Mesenchymal stem cell (in vitro differentiated cells and primary cell): ENCODE measurements at regions not wholly inside any gene's neighbourhood (a gene's known extent, or its start where the extent isn't known, plus 50 kb on each side); places are given as distances from the start of the nearest gene placed in this dataset.
"Not testable (repeated sequence)": the region's sequence is repeated elsewhere in the genome, so short reads cannot be mapped to it uniquely, and the experiment has no call there.

ENCODE experiments used
- DNase-seq: peaks from one replicate; pipeline ENCODE4 v3.0.0-alpha.2; 2013
- H2AFZ ChIP-seq: one replicate; pipeline ENCODE4 v1.6.1; 2013; ENCODE audit warnings: low read depth, mild to moderate bottlenecking, control low read depth, inconsistent platforms, low read length, moderate library complexity
- H2AK5ac ChIP-seq: 2 replicates; pipeline ENCODE4 v1.6.1; 2013; ENCODE audit warnings: low read length, moderate library complexity, mild to moderate bottlenecking, inconsistent platforms; ENCODE audit not compliant: severe bottlenecking
- H2BK120ac ChIP-seq: one replicate; pipeline ENCODE4 v1.6.1; 2013; ENCODE audit warnings: low read depth, mild to moderate bottlenecking, inconsistent platforms, low read length, moderate library complexity
- H2BK12ac ChIP-seq, 2 experiments: one replicate each; pipeline ENCODE4 v1.6.1; 2013; ENCODE audit warnings: inconsistent platforms in 2 of 2, low read length in 2 of 2, mild to moderate bottlenecking in 2 of 2, moderate library complexity in 2 of 2, control low read depth in 1 of 2
- H2BK15ac ChIP-seq: one replicate; pipeline ENCODE4 v1.6.1; 2013; ENCODE audit warnings: mild to moderate bottlenecking, low read depth, inconsistent platforms; ENCODE audit not compliant: poor library complexity, severe bottlenecking
- H2BK5ac ChIP-seq: 2 replicates; pipeline ENCODE4 v1.6.1; 2013; ENCODE audit warnings: low read depth, mild to moderate bottlenecking, low read length, control low read depth, inconsistent platforms; ENCODE audit not compliant: poor library complexity, severe bottlenecking
- H3K14ac ChIP-seq, 2 experiments: one replicate each; pipeline ENCODE4 v1.6.1; 2013; ENCODE audit warnings: inconsistent platforms in 2 of 2, low read length in 2 of 2, control low read depth in 1 of 2, mild to moderate bottlenecking in 1 of 2, moderate library complexity in 1 of 2
- H3K18ac ChIP-seq, 2 experiments: one replicate each; pipeline ENCODE4 v1.6.1; 2013; ENCODE audit warnings: inconsistent platforms in 2 of 2, low read length in 2 of 2, control low read depth in 1 of 2, low read depth in 1 of 2, mild to moderate bottlenecking in 1 of 2
- H3K23ac ChIP-seq, 2 experiments: one replicate each; pipeline ENCODE4 v1.6.1; 2013; ENCODE audit warnings: inconsistent platforms in 2 of 2, low read length in 2 of 2, mild to moderate bottlenecking in 2 of 2, moderate library complexity in 2 of 2, control low read depth in 1 of 2
- H3K27ac ChIP-seq: 2 replicates; pipeline ENCODE4 v1.5.1; 2013; ENCODE audit warnings: mild to moderate bottlenecking, moderate library complexity, low read length, control low read depth, inconsistent platforms; ENCODE audit not compliant: poor library complexity, severe bottlenecking
- H3K27me3 ChIP-seq, 2 experiments: 2 replicates each; pipeline versions ENCODE4 v1.6.1 to v1.7.0; 2013; ENCODE audit warnings: low read length in 2 of 2, mild to moderate bottlenecking in 2 of 2, moderate library complexity in 2 of 2, control low read depth in 1 of 2, inconsistent platforms in 1 of 2; ENCODE audit not compliant: control insufficient read depth in 1 of 2, insufficient read depth in 1 of 2
- H3K36me3 ChIP-seq, 2 experiments: 2 replicates each; pipeline versions ENCODE4 v1.6.1 to v1.7.0; 2013; ENCODE audit warnings: low read length in 2 of 2, control low read depth in 1 of 2, inconsistent platforms in 1 of 2, low read depth in 1 of 2, mild to moderate bottlenecking in 1 of 2; ENCODE audit not compliant: insufficient read depth in 2 of 2, control insufficient read depth in 1 of 2
- H3K4ac ChIP-seq, 2 experiments: one replicate each; pipeline ENCODE4 v1.6.1; 2013; ENCODE audit warnings: inconsistent platforms in 2 of 2, low read length in 2 of 2, mild to moderate bottlenecking in 2 of 2, moderate library complexity in 2 of 2, control low read depth in 1 of 2, low read depth in 1 of 2
- H3K4me1 ChIP-seq: 2 replicates; pipeline ENCODE4 v1.6.1; 2013; ENCODE audit warnings: low read depth, low read length, control low read depth; ENCODE audit not compliant: control insufficient read depth, insufficient read depth
- H3K4me2 ChIP-seq: 2 replicates; pipeline ENCODE4 v1.6.1; 2013; ENCODE audit warnings: low read length, mild to moderate bottlenecking, inconsistent platforms; ENCODE audit not compliant: poor library complexity, severe bottlenecking
- H3K4me3 ChIP-seq, 2 experiments: 2 replicates each; pipeline versions ENCODE4 v1.5.1 to v1.7.0; 2013; ENCODE audit warnings: low read length in 2 of 2, mild to moderate bottlenecking in 2 of 2, control low read depth in 1 of 2, low read depth in 1 of 2; ENCODE audit not compliant: insufficient read depth in 1 of 2
- H3K79me1 ChIP-seq: replicated peaks from 2 replicates; pipeline ENCODE4 v1.6.1; 2013; ENCODE audit warnings: mild to moderate bottlenecking, control low read depth, low read length, inconsistent platforms; ENCODE audit not compliant: poor library complexity, severe bottlenecking
- H3K9ac ChIP-seq: 2 replicates; pipeline ENCODE4 v1.7.0; 2013; ENCODE audit warnings: mild to moderate bottlenecking, low read length, moderate library complexity
- H3K9me3 ChIP-seq: 2 replicates; pipeline ENCODE4 v1.7.0; 2013; ENCODE audit warnings: mild to moderate bottlenecking, low read length; ENCODE audit not compliant: control insufficient read depth
- H4K8ac ChIP-seq: one replicate; pipeline ENCODE4 v1.6.1; 2013; ENCODE audit warnings: inconsistent platforms, mild to moderate bottlenecking, low read length, moderate library complexity
- H4K91ac ChIP-seq: one replicate; pipeline ENCODE4 v1.6.1; 2013; ENCODE audit warnings: mild to moderate bottlenecking, low read length, inconsistent platforms
- WGBS: methylation state at CpG from one replicate; pipeline ENCODE4 v1.1.7; 2013; ENCODE audit warnings: mixed read lengths; 5-methylcytosine and 5-hydroxymethylcytosine counted together

DNA sequence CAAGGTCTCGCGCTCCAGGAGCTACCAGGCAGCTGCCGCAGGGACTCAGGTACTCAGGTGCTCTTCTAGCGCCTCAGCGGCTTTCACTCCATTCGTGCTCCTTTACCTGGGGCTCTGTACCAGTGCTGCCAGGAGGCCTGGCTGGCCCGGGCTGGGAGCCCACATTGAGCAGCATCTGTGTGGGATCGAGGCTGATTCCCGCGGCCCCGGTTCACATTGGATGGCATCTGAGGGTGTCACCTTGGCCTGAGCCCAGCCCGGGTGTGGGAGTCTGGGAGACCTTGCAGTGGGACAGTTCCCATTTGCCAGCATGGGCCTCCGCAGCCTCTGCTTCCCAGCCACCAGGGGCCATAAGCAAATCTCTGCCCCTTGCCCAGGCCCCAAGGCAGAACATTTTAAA, 96.9 kb downstream of the NPIPB11 start:
- 93% methylated on average over 13 of the region's 13 CpGs for WGBS
- Histone ChIP-seq H3K18ac (peak overlapping the region in 1 of 2 experiments; percentile 21), H2AK5ac (peak overlapping the region; percentile 35), H2BK12ac (peak overlapping the region in 1 of 2 experiments; percentile 38), H3K4me1 (peaks cover 23% of the 10 kb centered on the region)
- not testable (repeated sequence) for H3K23ac ChIP-seq, DNase-seq, H2BK5ac ChIP-seq, H2BK120ac ChIP-seq, H2AFZ ChIP-seq, H3K27ac ChIP-seq, H3K27me3 ChIP-seq, H3K4me2 ChIP-seq, H2BK15ac ChIP-seq, H4K8ac ChIP-seq, H3K79me1 ChIP-seq, H3K4ac ChIP-seq, H3K9me3 ChIP-seq, H3K36me3 ChIP-seq, H3K14ac ChIP-seq, H4K91ac ChIP-seq, H3K4me3 ChIP-seq, H3K9ac ChIP-seq

DNA sequence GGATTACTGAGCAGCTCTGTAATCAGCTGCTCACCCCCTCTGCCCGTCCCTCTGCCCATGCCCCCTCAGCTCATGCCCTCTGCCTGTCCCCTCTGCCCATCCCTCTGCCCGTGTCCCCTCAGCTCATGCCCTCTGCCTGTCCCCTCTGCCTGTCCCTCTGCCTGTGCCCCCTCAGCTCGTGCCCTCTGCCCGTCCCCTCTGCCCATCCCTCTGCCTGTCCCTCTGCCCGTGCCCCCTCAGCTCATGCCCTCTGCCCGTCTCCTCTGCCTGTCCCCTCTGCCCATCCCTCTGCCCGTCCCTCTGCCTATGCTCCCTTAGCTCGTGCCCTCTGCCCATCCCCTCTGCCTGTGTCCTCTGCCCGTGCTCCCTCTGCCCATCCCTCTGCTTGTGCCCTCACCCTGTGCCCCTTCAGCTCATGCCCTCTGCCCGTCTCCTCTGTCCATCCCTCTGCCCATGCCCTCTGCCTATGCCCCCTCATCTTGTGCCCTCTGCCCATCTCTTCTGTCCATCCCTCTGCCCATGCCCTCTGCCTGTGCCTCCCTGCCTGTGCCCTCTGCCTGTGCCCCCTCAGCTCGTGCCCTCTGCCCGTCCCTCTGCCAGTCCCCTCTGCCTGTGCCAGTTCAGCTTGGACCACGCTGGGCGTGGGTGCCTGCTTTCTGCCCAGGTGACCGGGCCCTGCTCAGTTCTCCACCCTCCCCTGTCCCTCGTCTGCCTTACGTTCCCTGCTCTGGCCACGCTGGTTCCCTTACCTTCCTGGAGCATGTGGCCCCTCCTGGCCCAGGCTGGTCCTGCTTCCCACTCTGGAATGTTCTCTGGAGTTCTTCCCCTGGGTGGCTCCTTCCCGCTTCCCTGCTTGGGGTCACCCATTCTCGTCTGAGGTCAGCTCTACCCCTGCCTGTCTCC, 97.6 kb downstream of the NPIPB11 start:
- Histone ChIP-seq H4K8ac (peak overlapping the region; percentile 29), H2BK120ac (peak overlapping the region; percentile 39), H3K27me3 (no peaks in the 10 kb centered on the region), H2BK15ac (peak overlapping the region; percentile 65), H2AFZ (no peak overlapping the region), H4K91ac (peak overlapping the region; percentile 96), H3K4me2 (no peak overlapping the region), H3K18ac (peak overlapping the region in 1 of 2 experiments; percentile 81), H2BK12ac (peak overlapping the region; percentile 86 to 96), H2BK5ac (no peak overlapping the region), H3K4me3 (no peak overlapping the region), H3K14ac (peak overlapping the region in 1 of 2 experiments; percentile 84), H3K79me1 (no peaks in the 10 kb centered on the region), H3K4ac (peak overlapping the region in 1 of 2 experiments; percentile 57), H3K36me3 (no peaks in the 10 kb centered on the region), H3K23ac (no peak overlapping the region), H2AK5ac (no peak overlapping the region), H3K9me3 (no peaks in the 10 kb centered on the region), H3K27ac (no peak overlapping the region), H3K9ac (no peak overlapping the region), H3K4me1 (peaks cover 23% of the 10 kb centered on the region)
- DNase-seq: no peak
- WGBS: 84% methylated on average over 20 of the region's 20 CpGs

DNA sequence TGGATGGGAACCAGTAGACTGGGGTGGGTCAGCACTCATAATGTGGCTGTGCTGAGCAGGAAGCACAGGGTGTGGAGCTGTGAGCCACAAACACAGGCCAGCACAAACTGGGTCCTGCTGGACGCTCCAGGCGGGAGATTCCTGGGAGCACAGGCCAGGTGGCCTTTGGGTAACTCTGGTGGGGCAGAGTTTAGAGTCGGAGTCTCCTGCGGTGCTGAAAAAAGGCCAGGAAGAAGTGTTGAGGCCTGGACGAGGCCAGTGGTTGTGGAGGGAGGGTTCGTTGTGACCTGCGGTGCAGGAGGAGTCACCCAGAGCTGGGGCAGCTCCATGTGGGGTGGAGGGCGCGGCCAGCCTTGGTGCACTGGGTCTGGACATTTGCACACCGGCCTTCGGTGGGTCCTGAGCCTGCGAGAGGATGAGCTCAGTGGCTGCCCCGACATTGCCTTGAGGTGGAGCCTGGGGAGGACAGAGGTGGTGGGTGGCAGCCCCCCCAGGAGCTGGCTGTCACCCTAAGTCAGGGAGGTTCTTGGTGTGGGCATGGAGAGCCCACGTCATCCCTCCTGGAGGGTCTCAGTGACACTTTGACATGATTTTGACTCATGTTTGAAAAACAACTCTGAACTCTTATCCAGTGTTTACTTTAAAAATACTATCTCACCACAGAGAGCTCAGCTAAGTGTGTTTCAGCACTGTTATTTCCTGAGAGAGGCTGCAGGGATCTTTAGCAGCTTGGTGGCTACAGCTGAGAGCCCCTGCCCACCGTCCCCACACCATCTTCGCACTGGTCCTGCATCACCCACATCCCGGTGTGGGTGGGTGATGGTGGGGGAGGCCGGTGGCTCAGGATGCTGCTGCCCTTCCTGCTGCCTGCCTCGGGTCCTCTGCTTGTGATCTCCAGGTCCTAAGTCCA, 98.7 kb downstream of the NPIPB11 start:
- peak overlapping the region; percentile 36 for H4K91ac ChIP-seq
- peak overlapping the region; percentile 8 to 89 for H3K18ac ChIP-seq
- no peak overlapping the region for H4K8ac ChIP-seq
- no peak overlapping the region for H3K9ac ChIP-seq
- peaks cover 22% of the 10 kb centered on the region for H3K4me1 ChIP-seq
- H3K79me1 ChIP-seq: no peaks in the 10 kb centered on the region
- no peak overlapping the region for H2AFZ ChIP-seq
- no peaks in the 10 kb centered on the region for H3K9me3 ChIP-seq
- no peak overlapping the region for H3K27ac ChIP-seq
- DNase-seq: peak; percentile 87
- no peak overlapping the region for H2BK5ac ChIP-seq
- H2BK12ac ChIP-seq: peak overlapping the region; percentile 69 to 94
- peak overlapping the region; percentile 15 to 22 for H3K4ac ChIP-seq
- no peak overlapping the region for H3K4me3 ChIP-seq
- H3K14ac ChIP-seq: no peak overlapping the region
- no peaks in the 10 kb centered on the region for H3K36me3 ChIP-seq
- H3K23ac ChIP-seq: no peak overlapping the region
- no peak overlapping the region for H2AK5ac ChIP-seq
- no peaks in the 10 kb centered on the region for H3K27me3 ChIP-seq
- H2BK120ac ChIP-seq: no peak overlapping the region
- H3K4me2 ChIP-seq: no peak overlapping the region
- WGBS: 57% methylated on average over 17 of the region's 19 CpGs
- no peak overlapping the region for H2BK15ac ChIP-seq
